Sciatic nerve (tissue), 2 donors: ENCODE measurements at regions not wholly inside any gene's neighbourhood (a gene's known extent, or its start where the extent isn't known, plus 50 kb on each side); places are given as distances from the start of the nearest gene placed in this dataset.
"Not testable (repeated sequence)": the region's sequence is repeated elsewhere in the genome, so short reads cannot be mapped to it uniquely, and the experiment has no call there.

Experiments
- ATAC-seq: fragments of 200-7000 bp; cut with Tn5 transposase; one replicate; pipeline ENCODE4 v1.9.1; 2020; ENCODE audit warnings: mild to moderate bottlenecking, moderate library complexity
- DNase-seq: peaks from one replicate; pipeline ENCODE4 v3.0.0-alpha.2; 2020; ENCODE audit warnings: low spot score
- intact Hi-C: fragments of 100-400 bp; cut with DNase I; formaldehyde crosslinking; loops from one replicate; pipeline ENCODE4 v1.14.2; 2022
- donor health status: DM: no; HTN: no; CAD: no.
- donor health status: DM: no; HTN: no; CAD: no.

DNA sequence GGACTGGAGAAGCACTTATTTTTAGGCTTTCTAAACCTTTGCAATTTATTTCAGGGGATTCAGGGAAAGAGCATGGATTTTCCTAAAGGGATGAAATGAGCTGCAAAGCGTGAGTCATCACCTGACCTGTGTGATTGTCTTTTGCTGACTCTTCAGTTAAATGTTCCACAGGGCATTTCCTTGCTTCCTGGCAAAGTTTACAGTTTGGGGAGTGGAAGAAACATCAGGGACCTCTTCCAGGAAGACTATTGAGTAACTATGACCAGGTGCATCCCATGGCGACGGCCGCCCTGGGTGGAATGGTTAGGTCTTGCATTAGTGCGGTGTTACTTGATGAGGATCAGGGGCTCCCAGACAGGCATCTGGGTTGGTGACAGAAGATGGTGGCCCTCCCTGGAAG lies 79.5 kb upstream of the SIPA1L2 start:
- intact Hi-C loops: no loop called here

GRCh38 chr1:232711996-232712395 lies 82.1 kb upstream of the SIPA1L2 start:
- no peak for DNase-seq
- no peak for ATAC-seq
- intact Hi-C loops: no loop called here

More for the DNA sequence above, 79.5 kb upstream of the SIPA1L2 start:
- DNase-seq (no peak), ATAC-seq (peak; percentile 3)

- intact Hi-C loops: no loop called here
- DNase-seq (no peak), ATAC-seq (no peak)
These were observed 83.9 kb upstream of the SIPA1L2 start for GRCh38 chr1:232713785-232714184.

- no peak for DNase-seq
- intact Hi-C loops: no loop called here
- ATAC-seq: no peak
These were observed 85.2 kb upstream of the SIPA1L2 start for GRCh38 chr1:232715154-232715553.

DNA sequence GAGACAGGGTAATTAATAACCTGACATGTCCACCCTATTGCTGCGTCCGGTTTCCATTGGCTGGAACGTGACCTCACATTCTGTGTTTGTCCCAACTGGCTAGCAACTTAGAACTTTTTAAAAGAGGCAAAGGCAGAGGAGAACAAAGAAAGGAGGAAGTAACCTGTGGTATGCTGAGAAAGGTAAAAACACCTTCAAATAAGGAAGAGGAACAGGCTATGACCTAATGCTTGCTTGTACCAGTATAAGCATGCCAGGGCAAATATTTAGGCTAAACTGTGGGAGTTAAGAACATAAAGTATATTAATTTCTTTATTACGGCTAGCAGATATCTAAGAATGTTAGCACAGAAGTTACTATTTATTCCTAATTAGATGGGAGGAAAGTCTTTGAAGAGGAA lies 87.3 kb upstream of the MAP10 start:
- DNase-seq, ATAC-seq, intact Hi-C loops: not testable (repeated sequence)

- DNase-seq (no peak), ATAC-seq (no peak)
- intact Hi-C loops: no loop called here
These were observed 86.0 kb upstream of the MAP10 start for GRCh38 chr1:232718928-232719927.

DNA sequence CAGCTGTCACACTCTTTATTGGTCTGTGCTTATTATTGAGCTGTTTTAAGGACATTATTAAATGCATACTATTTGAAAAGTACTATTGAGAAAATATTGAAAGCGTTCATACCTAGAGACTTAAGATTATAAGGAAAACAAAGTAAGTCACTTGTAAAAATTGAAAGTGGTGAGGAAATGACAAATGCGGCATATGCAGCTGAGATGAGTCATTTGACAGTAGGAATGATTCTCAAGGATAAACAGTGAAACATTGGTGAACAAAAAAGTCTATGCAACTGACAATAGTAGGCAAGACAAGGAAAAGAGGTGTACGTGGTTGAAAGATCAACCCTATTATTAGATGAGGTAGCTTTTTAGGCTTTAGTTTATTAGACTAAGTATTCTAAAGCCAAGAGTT lies 82.6 kb upstream of the MAP10 start:
- DNase-seq (no peak), ATAC-seq (no peak)
- intact Hi-C loops: no loop called here

DNA sequence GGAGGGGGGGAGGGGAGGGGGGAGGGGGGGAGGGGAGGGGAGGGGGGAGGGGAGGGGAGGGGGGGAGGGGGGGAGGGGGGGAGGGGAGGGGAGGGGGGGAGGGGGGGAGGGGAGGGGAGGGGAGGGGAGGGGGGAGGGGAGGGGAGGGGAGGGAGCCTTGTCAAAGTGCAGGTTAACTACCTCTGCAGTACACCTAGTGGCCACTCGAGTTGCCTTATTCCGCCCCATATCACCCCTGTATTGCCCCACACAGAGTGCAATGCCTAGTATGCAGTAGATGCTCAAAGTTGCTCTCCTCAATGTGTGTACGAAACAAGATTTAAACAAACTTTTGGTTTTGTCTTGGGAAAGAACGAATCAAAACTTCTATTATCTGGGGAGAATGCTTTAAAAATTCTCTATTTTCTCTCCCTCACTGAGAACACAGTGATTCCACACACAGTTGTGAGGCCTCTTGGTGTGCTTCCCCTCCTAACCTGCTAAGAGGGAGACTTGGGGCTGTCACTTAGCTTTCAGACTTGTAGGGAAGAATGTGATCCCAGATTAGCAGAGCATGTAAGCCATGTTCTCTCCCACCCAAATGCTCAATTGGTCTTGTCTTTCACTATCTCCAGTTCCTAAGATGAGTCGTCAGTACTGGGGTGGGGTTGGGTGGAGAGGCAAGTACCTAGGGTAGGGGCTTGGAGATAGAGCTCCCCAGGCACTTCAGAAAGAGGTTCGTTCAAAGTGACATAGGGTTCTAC lies 79.7 kb upstream of the MAP10 start:
- no peak for DNase-seq
- intact Hi-C loops: no loop called here
- ATAC-seq: no peak

- no peak for ATAC-seq
- DNase-seq: no peak
- intact Hi-C loops: no loop called here
These were observed 79.0 kb upstream of the MAP10 start for GRCh38 chr1:232726048-232726779.

DNA sequence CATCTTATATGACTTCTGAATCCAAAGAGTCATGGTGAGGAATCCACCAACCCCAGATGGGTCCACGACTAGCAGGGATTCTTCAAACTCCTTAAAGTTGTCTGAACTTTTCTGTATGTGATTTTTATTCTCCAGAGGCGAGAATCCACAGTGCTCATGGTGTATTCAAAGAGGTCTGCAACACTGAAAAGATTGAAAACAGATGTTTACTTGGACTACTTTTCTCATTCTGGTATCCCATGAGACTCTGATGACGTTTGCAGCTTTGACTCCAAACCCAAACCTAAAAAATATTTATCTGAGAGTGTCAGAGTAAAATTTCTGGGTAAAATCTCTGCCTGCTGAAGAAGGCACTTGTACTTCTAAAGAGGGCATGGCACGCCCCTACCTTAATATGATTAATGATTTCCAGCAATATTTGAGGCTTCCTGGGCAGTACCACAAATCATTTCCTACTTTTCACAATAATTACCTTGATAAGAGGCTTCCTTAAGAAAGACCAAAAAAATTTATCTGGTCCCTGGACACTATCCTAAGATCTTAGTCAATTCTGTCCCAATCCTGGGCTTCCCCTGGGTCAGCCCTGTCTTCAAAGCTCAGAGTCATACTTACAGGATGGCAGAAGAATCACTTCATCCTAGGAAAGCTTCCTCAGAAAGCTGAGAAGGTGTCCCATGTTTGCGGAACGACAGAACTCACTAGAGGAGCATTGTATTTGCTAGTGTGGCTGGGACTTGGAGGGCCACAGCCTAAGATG lies 76.5 kb upstream of the MAP10 start:
- intact Hi-C loops: no loop called here
- ATAC-seq (peak; percentile 95), DNase-seq (no peak)

- intact Hi-C loops: no loop called here
- DNase-seq (no peak), ATAC-seq (no peak)
These were observed 72.8 kb upstream of the MAP10 start for GRCh38 chr1:232732344-232732910.

DNA sequence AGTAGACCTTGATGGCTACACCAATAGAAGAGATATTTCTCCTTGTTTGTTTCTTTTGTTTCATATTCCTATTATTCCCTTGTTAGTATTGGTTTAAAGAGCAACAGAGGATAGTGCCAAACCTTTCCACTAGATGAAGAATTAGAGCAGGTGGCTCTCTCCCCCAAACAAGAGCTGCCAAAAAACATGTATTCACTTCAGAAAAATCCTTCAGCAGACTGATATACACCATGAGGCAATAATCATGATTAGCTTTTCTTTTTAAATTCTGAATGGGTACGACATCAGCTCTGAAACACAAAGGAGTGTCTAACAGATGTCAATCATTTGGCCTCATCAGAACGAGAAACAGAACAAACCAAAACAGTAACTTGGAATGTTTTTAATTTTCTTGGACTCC lies 67.3 kb upstream of the MAP10 start:
- ATAC-seq: no peak
- intact Hi-C loops: no loop called here

GRCh38 chr1:232743999-232744398 lies 61.2 kb upstream of the MAP10 start:
- ATAC-seq (no peak), DNase-seq (no peak)
- intact Hi-C loops: no loop called here

More for the DNA sequence above, 67.3 kb upstream of the MAP10 start:
- DNase-seq: no peak

DNA sequence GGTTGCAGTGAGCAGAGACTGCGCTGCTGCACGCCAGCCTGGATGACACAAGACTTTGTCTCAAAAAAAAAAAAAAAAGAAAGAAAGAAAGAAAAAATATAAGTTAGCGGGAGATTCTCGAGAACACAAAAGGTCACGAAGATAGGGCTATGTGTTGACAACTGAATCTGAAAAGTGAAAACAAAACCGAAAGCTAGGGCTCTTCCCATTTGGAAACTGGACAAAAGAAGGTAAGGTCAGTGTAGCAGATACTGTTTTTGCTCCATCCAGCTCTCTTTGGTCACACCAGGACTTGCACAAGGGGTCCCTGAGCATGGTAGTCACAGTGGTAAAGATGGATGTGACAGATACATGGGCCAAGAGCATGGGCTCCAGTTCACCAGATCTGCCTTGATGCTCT lies 60.4 kb upstream of the MAP10 start:
- intact Hi-C loops: no loop called here
- DNase-seq: no peak
- no peak for ATAC-seq

DNA sequence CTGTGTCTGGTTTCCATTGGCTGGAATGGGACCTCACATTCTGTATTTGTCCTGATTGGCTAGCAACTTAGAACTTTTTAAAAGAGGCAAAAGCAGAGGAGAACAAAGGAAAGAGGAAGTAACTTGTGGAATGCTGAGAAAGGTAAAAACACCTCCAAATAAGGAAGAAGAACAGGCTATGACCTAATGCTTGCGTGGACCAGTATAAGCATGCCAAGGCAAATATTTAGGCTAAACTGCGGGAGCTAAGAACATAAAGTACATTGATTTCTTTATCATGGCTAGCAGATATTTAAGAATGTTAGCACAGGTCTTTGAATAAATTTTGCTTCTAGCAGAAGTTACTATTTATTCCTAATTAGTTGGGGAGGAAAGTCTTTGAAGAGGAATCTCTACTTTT lies 59.5 kb upstream of the MAP10 start:
- DNase-seq, intact Hi-C loops, ATAC-seq: not testable (repeated sequence)

GRCh38 chr1:232748910-232749368 lies 56.3 kb upstream of the MAP10 start:
- intact Hi-C loops: no loop called here
- DNase-seq: no peak
- no peak for ATAC-seq

DNA sequence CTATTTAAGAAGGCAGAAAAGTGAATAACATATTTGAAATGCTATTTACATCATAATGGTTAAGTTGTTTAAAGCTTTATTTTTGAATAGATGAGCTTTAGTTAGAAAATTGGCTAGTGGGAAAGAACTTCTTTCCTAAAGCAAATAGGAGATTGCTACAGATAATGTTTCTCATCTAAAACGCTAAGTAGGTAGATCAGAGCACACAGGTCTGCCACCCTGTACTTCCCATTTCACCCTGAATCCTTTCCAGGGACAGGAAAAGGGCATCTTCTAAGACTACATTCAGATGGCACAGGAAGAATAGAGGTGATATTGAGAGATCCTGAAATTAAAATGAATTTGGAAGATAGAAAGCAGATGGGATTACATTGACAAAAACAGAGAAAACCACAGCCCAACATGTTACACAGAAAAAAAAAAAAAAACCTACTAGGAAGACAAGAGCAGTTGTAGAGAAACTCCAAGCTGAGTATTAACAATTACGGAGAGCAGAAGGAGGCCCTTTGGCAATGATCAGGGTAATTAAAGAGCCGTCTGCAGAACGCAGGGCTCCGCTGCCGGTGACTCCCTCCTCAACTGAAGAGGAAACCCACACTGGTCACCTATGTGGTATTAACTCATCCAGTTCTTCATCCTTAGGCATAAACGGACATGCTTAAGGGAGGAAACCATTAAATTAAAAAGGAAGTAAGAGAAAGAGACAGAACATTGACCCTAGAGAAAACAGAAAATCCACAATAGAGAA lies 53.6 kb upstream of the MAP10 start:
- ATAC-seq (peak; percentile 67), DNase-seq (no peak)
- intact Hi-C loops: no loop called here

DNA sequence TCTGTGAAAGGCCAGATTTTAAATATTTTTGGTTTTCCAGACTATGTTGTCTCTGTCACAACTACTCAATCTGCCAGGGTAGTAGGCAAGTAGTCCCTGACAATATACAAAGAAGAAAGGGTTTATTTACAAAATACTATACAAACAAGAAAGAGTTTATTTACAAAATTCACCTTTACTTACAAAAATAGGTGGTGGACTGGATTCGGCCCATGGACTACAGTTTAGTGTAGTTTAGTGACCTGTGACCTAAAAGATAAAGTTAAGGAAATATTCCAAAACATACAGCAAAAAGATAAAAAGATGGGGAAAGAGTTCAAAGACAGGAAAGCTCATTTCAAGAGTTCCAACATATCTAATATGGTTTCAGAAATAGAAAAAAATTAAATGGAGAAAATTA lies 52.9 kb upstream of the MAP10 start:
- intact Hi-C loops: no loop called here
- ATAC-seq: no peak

More for the DNA sequence above, 52.9 kb upstream of the MAP10 start:
- DNase-seq: no peak
